ENCODE measurements at regions not wholly inside any gene's neighbourhood (a gene's known extent, or its start where the extent isn't known, plus 50 kb on each side); places are given as distances from the start of the nearest gene placed in this dataset.

DNA sequence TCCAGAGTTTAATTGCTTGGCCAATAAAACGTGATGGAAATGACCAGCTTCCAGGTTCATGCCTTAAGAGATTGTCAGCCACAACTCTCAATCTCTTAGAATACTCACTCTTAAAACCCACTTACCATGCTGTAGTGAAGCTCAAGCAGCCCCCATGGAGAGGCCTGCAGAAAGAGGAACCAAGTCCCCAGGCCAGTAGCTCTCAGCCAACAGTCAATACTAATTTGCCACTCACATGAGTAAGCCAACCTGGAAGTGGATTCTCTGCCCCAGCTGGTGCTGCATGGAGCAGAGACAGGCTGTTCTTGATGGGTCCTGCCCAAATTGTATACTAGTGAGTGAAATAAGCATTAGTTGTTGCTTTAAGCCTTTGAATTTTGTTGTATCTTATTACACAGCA is 155.9 kb downstream of the OXSM start:
- Mint-ChIP-seq H3K27ac (no peak overlapping the region), H3K4me1 (ENCODE audit: unreplicated experiment) (no peaks in the 10 kb centered on the region), H3K36me3 (no peaks in the 10 kb centered on the region), H3K27me3 (no peaks in the 10 kb centered on the region), H3K9me3 (no peaks in the 10 kb centered on the region), H3K4me3 (no peak overlapping the region)
- no peak for DNase-seq (ENCODE audit: extremely low spot score, unreplicated experiment)
- TF ChIP-seq, protein P1, sequence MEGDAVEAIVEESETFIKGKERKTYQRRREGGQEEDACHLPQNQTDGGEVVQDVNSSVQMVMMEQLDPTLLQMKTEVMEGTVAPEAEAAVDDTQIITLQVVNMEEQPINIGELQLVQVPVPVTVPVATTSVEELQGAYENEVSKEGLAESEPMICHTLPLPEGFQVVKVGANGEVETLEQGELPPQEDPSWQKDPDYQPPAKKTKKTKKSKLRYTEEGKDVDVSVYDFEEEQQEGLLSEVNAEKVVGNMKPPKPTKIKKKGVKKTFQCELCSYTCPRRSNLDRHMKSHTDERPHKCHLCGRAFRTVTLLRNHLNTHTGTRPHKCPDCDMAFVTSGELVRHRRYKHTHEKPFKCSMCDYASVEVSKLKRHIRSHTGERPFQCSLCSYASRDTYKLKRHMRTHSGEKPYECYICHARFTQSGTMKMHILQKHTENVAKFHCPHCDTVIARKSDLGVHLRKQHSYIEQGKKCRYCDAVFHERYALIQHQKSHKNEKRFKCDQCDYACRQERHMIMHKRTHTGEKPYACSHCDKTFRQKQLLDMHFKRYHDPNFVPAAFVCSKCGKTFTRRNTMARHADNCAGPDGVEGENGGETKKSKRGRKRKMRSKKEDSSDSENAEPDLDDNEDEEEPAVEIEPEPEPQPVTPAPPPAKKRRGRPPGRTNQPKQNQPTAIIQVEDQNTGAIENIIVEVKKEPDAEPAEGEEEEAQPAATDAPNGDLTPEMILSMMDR (conservative IDR thresholded peaks at IDR 0.05), result no peak

DNA sequence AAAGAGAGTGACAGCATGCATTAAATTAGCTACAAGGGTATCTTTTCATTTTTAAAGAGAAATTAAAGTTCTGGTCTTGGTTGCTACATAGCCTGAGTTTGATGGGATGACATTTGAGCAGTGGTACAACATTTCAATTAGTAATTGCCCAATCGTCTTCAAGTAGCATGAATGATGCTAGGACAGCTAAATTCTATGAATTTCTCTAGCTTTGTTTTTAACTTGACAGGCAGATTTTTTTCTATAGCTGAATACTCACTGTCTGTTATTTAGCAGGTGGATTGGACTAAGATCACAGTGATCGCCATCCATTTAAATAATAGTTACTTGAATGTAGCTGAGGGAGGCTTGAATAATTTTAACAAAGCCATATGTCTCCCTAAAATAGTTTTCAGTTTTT is 162.2 kb downstream of the OXSM start:
- H3K9me3 Mint-ChIP-seq, result no peaks in the 10 kb centered on the region
- no peak overlapping the region for H3K27ac Mint-ChIP-seq
- no peaks in the 10 kb centered on the region for H3K36me3 Mint-ChIP-seq
- no peak for DNase-seq (ENCODE audit: extremely low spot score, unreplicated experiment)
- no peak overlapping the region for H3K4me3 Mint-ChIP-seq
- no peaks in the 10 kb centered on the region for H3K4me1 Mint-ChIP-seq (ENCODE audit: unreplicated experiment)
- H3K27me3 Mint-ChIP-seq, result no peaks in the 10 kb centered on the region
- TF ChIP-seq, protein P1 (conservative IDR thresholded peaks at IDR 0.05), result no peak

DNA sequence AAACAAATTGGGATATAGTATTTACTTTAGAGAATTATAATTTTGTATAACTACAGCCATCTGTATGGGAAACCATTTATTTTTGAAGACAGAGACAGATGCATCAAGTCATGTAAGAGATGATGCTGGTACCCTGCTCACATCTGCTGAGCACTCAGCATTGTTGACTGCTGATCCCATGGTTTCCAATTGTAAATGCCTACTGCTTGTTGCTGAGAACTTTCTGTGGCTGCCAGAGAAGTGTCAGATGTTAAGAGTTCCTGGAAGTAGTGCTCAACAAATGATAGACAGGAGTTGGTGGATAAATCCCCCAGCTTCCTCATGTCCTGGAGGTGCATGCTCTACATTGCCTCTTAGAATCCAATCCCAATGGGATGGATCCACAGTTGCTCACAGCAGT is 167.1 kb downstream of the OXSM start:
- Mint-ChIP-seq H3K27ac (no peak overlapping the region), H3K9me3 (no peaks in the 10 kb centered on the region), H3K4me3 (no peak overlapping the region), H3K36me3 (no peaks in the 10 kb centered on the region), H3K4me1 (ENCODE audit: unreplicated experiment) (no peaks in the 10 kb centered on the region), H3K27me3 (no peaks in the 10 kb centered on the region)
- DNase-seq (ENCODE audit: extremely low spot score, unreplicated experiment), result no peak
- TF ChIP-seq, protein P1 (conservative IDR thresholded peaks at IDR 0.05), result no peak

- H3K4me3 Mint-ChIP-seq, result no peak overlapping the region
- no peak for DNase-seq (ENCODE audit: extremely low spot score, unreplicated experiment)
- TF ChIP-seq, protein P1 (conservative IDR thresholded peaks at IDR 0.05), result no peak
- no peaks in the 10 kb centered on the region for H3K36me3 Mint-ChIP-seq
- H3K4me1 Mint-ChIP-seq (ENCODE audit: unreplicated experiment), result no peaks in the 10 kb centered on the region
- no peaks in the 10 kb centered on the region for H3K9me3 Mint-ChIP-seq
- H3K27me3 Mint-ChIP-seq, result no peaks in the 10 kb centered on the region
- no peak overlapping the region for H3K27ac Mint-ChIP-seq
These were observed 170.9 kb downstream of the OXSM start for GRCh38 chr3:25960776-25961175.

- H3K9me3 Mint-ChIP-seq, result no peaks in the 10 kb centered on the region
- no peak for DNase-seq (ENCODE audit: extremely low spot score, unreplicated experiment)
- H3K4me1 Mint-ChIP-seq (ENCODE audit: unreplicated experiment), result no peaks in the 10 kb centered on the region
- H3K27me3 Mint-ChIP-seq, result no peaks in the 10 kb centered on the region
- no peak overlapping the region for H3K27ac Mint-ChIP-seq
- no peak overlapping the region for H3K4me3 Mint-ChIP-seq
- no peaks in the 10 kb centered on the region for H3K36me3 Mint-ChIP-seq
- TF ChIP-seq, protein P1 (conservative IDR thresholded peaks at IDR 0.05), result peak; percentile 43
These were observed 172.4 kb downstream of the OXSM start for GRCh38 chr3:25962255-25962654.

GRCh38 chr3:25964141-25964540 is 174.3 kb downstream of the OXSM start:
- Mint-ChIP-seq H3K4me3 (no peak overlapping the region), H3K27me3 (no peaks in the 10 kb centered on the region), H3K4me1 (ENCODE audit: unreplicated experiment) (no peaks in the 10 kb centered on the region), H3K27ac (no peak overlapping the region), H3K36me3 (no peaks in the 10 kb centered on the region), H3K9me3 (no peaks in the 10 kb centered on the region)
- no peak for DNase-seq (ENCODE audit: extremely low spot score, unreplicated experiment)
- TF ChIP-seq, protein P1 (conservative IDR thresholded peaks at IDR 0.05), result no peak

Measured in type B pancreatic cell (in vitro differentiated cells).